HepG2 (cell line): ENCODE measurements at regions not wholly inside any gene's neighbourhood (a gene's known extent, or its start where the extent isn't known, plus 50 kb on each side); places are given as distances from the start of the nearest gene placed in this dataset.

ENCODE experiments used
- ATAC-seq: fragments of 200-7000 bp; cut with Tn5 transposase; 3 replicates; pipeline ENCODE4 v1.9.1; 2020; ENCODE audit warnings: mild to moderate bottlenecking, moderate library complexity
- BruUV-seq: library from RNA; stranded (reverse); fragments of 400-500 nt; replicated peaks from 2 replicates; lab custom pipeline; 2021; lab: Mats Ljungman, UMichigan
- CTCF ChIA-PET: fragments of 300-600 bp; formaldehyde crosslinking; extraction: SDS; loops from one replicate; lab custom pipeline; 2021; ENCODE audit warnings: low total read pairs, inconsistent platforms, low intra/inter-chr PET ratio; lab: Yijun Ruan, JAX
- POLR2A ChIA-PET: fragments of 350-600 bp; sonication (Branson Sonifier 250); formaldehyde crosslinking; loops from one replicate; lab custom pipeline; 2020; ENCODE audit warnings: antibody characterized with exemption, inconsistent platforms; lab: Yijun Ruan, JAX
- DNase-seq: peaks from one replicate; pipeline ENCODE4 v3.0.0-alpha.2; 2015; ENCODE audit warnings: low spot score
- FAIRE-seq: peaks from 3 replicates; lab custom pipeline; 2011; peaks lifted over from hg19 to GRCh38; lab: Jason Lieb, UNC
- H2AFZ ChIP-seq: one replicate; pipeline ENCODE4 v1.6.1; 2011; ENCODE audit warnings: low read length, inconsistent platforms
- H3K27ac ChIP-seq: fragments of 300-600 bp; 3 replicates; pipeline ENCODE4 v1.8.0; 2011; ENCODE audit warnings: mixed run types, mild to moderate bottlenecking, mixed read lengths, low read length, inconsistent platforms; ENCODE audit not compliant: insufficient read depth; ENCODE audit errors: extremely low read length
- H3K27me3 ChIP-seq, 2 experiments: fragments of 200-600 bp in 1 of 2; 2 replicates in 1 of 2; 3 replicates in 1 of 2; pipeline versions ENCODE4 v1.6.0 to v1.8.0; 2011; ENCODE audit warnings: low read length in 2 of 2, mild to moderate bottlenecking in 2 of 2, moderate library complexity in 2 of 2, inconsistent platforms in 1 of 2; ENCODE audit not compliant: insufficient read depth in 2 of 2, control insufficient read depth in 1 of 2
- H3K36me3 ChIP-seq, 2 experiments: fragments of 200-600 bp in 1 of 2; replicated peaks in 1 of 2; 2 replicates in 1 of 2; 3 replicates in 1 of 2; pipeline versions ENCODE4 v1.5.1 to v1.8.0; 2011; ENCODE audit warnings: low read length in 2 of 2, inconsistent platforms in 1 of 2; ENCODE audit not compliant: insufficient read depth in 2 of 2, control insufficient read depth in 1 of 2
- H3K4me1 ChIP-seq: 2 replicates; pipeline ENCODE4 v1.5.1; 2012; ENCODE audit warnings: low read length, inconsistent platforms; ENCODE audit not compliant: insufficient read depth
- H3K4me2 ChIP-seq: 2 replicates; pipeline ENCODE4 v1.6.0; 2011; ENCODE audit warnings: low read depth, low read length, inconsistent platforms
- H3K4me3 ChIP-seq, 3 experiments: fragments of 200-600 bp in 1 of 3; sonication (generic), shearing (Covaris generic) in 1 of 3; replicated peaks in 1 of 3; 2 replicates each; pipeline ENCODE4 v1.5.1; 2011 to 2016; ENCODE audit warnings: low read length in 3 of 3, inconsistent platforms in 2 of 3, low read depth in 2 of 3, mild to moderate bottlenecking in 2 of 3, control low read depth in 1 of 3, mixed read lengths in 1 of 3; ENCODE audit not compliant: insufficient read depth in 1 of 3
- H3K79me2 ChIP-seq: one replicate; pipeline ENCODE4 v1.6.1; 2011; ENCODE audit warnings: low read length, inconsistent platforms; ENCODE audit not compliant: insufficient read depth
- H3K9ac ChIP-seq: 2 replicates; pipeline ENCODE4 v1.6.0; 2011; ENCODE audit warnings: mild to moderate bottlenecking, low read depth, low read length, inconsistent platforms; ENCODE audit not compliant: insufficient read depth
- H3K9me3 ChIP-seq: 2 replicates; pipeline ENCODE4 v1.5.1; 2012; ENCODE audit warnings: mild to moderate bottlenecking, low read length
- H4K20me1 ChIP-seq: 2 replicates; pipeline ENCODE4 v1.6.0; 2011; ENCODE audit warnings: inconsistent platforms, mild to moderate bottlenecking, low read length, moderate library complexity; ENCODE audit not compliant: insufficient read depth
- AKNA ChIP-seq: sonication (generic); formaldehyde crosslinking; IDR thresholded peaks from 2 replicates; pipeline ENCODE4 v1.4.0; 2020; ENCODE audit warnings: missing genetic modification reagents, borderline replicate concordance
- CSRNP2 ChIP-seq: sonication (generic); formaldehyde crosslinking; conservative IDR thresholded peaks from 2 replicates; pipeline ENCODE4 v1.8.0; 2022; ENCODE audit warnings: low read depth, missing genetic modification reagents
- FOXA3 ChIP-seq: IDR thresholded peaks from 2 replicates; pipeline ENCODE4 v1.6.1; 2016; ENCODE audit warnings: missing genetic modification reagents, missing compliant biosample characterization
- MAZ ChIP-seq, 2 experiments: sonication (generic) in 1 of 2; formaldehyde crosslinking in 1 of 2; IDR thresholded peaks; 2 replicates each; pipeline versions ENCODE4 v1.5.0 to v1.6.1; 2012 to 2020; ENCODE audit warnings: low read depth in 2 of 2, mild to moderate bottlenecking in 2 of 2, borderline replicate concordance in 1 of 2, improper control_type of control experiment in 1 of 2, low read length in 1 of 2, missing genetic modification reagents in 1 of 2, moderate library complexity in 1 of 2
- ZNF350 ChIP-seq: sonication (generic); formaldehyde crosslinking; IDR thresholded peaks from 2 replicates; pipeline ENCODE4 v1.4.0; 2020; ENCODE audit warnings: mild to moderate bottlenecking, low read depth, missing genetic modification reagents, borderline replicate concordance
- ZSCAN9 ChIP-seq: IDR thresholded peaks from 2 replicates; pipeline ENCODE4 v1.6.1; 2016; ENCODE audit warnings: borderline replicate concordance
- WGBS: methylation state at CpG from one replicate; pipeline ENCODE4 v1.1.6; 2017; ENCODE audit warnings: low lambda C conversion rate; 5-methylcytosine and 5-hydroxymethylcytosine counted together
- in situ Hi-C: cut with HindIII; loops from 2 replicates; pipeline ENCODE4 v1.10.0; 2017; ENCODE audit warnings: low pct_unique_long_range_greater_than_20kb; ENCODE audit not compliant: extremely low pct_ligation_motif_present
- intact Hi-C: fragments of 100-400 bp; cut with micrococcal nuclease; formaldehyde crosslinking; loops from one replicate; pipeline ENCODE4 v1.10.0; 2022; ENCODE audit not compliant: unreplicated experiment
- TF ChIP-seq, protein P1 (sequence below): sonication (generic); formaldehyde crosslinking; IDR thresholded peaks from 2 replicates; pipeline ENCODE4 v1.4.0; 2020; ENCODE audit warnings: mild to moderate bottlenecking, missing genetic modification reagents

- DNase-seq, result no peak
- H3K79me2 ChIP-seq, result no peaks in the 10 kb centered on the region
- H2AFZ ChIP-seq, result no peak overlapping the region
- no peaks in the 10 kb centered on the region for H4K20me1 ChIP-seq
- BruUV-seq, result no TSS peak
- H3K4me3 ChIP-seq, result no peak overlapping the region
- no peak overlapping the region for H3K9ac ChIP-seq
- WGBS, result 18% methylated on average over 3 of the region's 3 CpGs
- ChIA-PET CTCF (no interaction called here), POLR2A (no interaction called here)
- in situ Hi-C loops (no loop called here), intact Hi-C loops (no loop called here)
- H3K4me2 ChIP-seq, result no peak overlapping the region
- peaks cover 0 to 7% of the 10 kb centered on the region in 2 experiments; a peak in 2 of 5 replicates for H3K27me3 ChIP-seq
- H3K27ac ChIP-seq, result no peak overlapping the region
- no peaks in the 10 kb centered on the region for H3K9me3 ChIP-seq
- FAIRE-seq, result no peak
- no peak for ATAC-seq
- H3K36me3 ChIP-seq, result no peaks in the 10 kb centered on the region
- no peaks in the 10 kb centered on the region for H3K4me1 ChIP-seq
- TF ChIP-seq MAZ (IDR thresholded peaks at IDR 0.05; ENCODE audit: borderline replicate concordance, low read depth, low read length), result no peak
- TF ChIP-seq MAZ (CRISPR knock-in tag; IDR thresholded peaks at IDR 0.05; ENCODE audit: low read depth), result no peak
- TF ChIP-seq, protein P1, sequence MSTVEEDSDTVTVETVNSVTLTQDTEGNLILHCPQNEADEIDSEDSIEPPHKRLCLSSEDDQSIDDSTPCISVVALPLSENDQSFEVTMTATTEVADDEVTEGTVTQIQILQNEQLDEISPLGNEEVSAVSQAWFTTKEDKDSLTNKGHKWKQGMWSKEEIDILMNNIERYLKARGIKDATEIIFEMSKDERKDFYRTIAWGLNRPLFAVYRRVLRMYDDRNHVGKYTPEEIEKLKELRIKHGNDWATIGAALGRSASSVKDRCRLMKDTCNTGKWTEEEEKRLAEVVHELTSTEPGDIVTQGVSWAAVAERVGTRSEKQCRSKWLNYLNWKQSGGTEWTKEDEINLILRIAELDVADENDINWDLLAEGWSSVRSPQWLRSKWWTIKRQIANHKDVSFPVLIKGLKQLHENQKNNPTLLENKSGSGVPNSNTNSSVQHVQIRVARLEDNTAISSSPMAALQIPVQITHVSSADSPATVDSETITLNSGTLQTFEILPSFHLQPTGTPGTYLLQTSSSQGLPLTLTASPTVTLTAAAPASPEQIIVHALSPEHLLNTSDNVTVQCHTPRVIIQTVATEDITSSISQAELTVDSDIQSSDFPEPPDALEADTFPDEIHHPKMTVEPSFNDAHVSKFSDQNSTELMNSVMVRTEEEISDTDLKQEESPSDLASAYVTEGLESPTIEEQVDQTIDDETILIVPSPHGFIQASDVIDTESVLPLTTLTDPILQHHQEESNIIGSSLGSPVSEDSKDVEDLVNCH (CRISPR knock-in tag), result no peak
- TF ChIP-seq CSRNP2, result no peak
- no peak for TF ChIP-seq FOXA3 (CRISPR knock-in tag)
- no peak for TF ChIP-seq ZNF350 (CRISPR knock-in tag)
- TF ChIP-seq AKNA, result no peak
- TF ChIP-seq ZSCAN9 (CRISPR knock-in tag), result no peak
Measured at GRCh38 chr3:11948331-11948730, 55.9 kb upstream of the SYN2 start.
